Adrenal gland (tissue), 5 donors: ENCODE measurements at regions not wholly inside any gene's neighbourhood (a gene's known extent, or its start where the extent isn't known, plus 50 kb on each side); places are given as distances from the start of the nearest gene placed in this dataset.

Experiments used
- POLR2A ChIP-seq, 2 donors: fragments of 450-650 bp; IDR thresholded peaks; one replicate each; pipeline ENCODE4 v1.6.1; 2017; ENCODE audit warnings: antibody characterized with exemption in 2 of 2, mild to moderate bottlenecking in 2 of 2, moderate library complexity in 1 of 2
- TF ChIP-seq, protein P1 (sequence below), 6 experiments: fragments of 450-650 bp in 4 of 6; fragments of 200-600 bp in 2 of 6; sonication (generic) in 1 of 6; IDR thresholded peaks; 1 replicate in 5 of 6; 2 replicates in 1 of 6; pipeline versions ENCODE4 v1.5.1 to v1.8.0; 2016 to 2021; ENCODE audit warnings: antibody characterized with exemption in 6 of 6, mild to moderate bottlenecking in 2 of 6, moderate library complexity in 1 of 6
- donor health status: DM: no; HTN: no; CAD: no.

GRCh38 chr9:2311920-2312319 is 296.8 kb downstream of the SMARCA2 start:
- TF ChIP-seq, protein P1, sequence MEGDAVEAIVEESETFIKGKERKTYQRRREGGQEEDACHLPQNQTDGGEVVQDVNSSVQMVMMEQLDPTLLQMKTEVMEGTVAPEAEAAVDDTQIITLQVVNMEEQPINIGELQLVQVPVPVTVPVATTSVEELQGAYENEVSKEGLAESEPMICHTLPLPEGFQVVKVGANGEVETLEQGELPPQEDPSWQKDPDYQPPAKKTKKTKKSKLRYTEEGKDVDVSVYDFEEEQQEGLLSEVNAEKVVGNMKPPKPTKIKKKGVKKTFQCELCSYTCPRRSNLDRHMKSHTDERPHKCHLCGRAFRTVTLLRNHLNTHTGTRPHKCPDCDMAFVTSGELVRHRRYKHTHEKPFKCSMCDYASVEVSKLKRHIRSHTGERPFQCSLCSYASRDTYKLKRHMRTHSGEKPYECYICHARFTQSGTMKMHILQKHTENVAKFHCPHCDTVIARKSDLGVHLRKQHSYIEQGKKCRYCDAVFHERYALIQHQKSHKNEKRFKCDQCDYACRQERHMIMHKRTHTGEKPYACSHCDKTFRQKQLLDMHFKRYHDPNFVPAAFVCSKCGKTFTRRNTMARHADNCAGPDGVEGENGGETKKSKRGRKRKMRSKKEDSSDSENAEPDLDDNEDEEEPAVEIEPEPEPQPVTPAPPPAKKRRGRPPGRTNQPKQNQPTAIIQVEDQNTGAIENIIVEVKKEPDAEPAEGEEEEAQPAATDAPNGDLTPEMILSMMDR (IDR thresholded peaks at IDR 0.05), result no peak
- no peak for TF ChIP-seq POLR2A (IDR thresholded peaks at IDR 0.05)
